Activated CD4-positive, alpha-beta memory T cell treated with anti-CD3 and anti-CD28 coated beads for 36 hours (primary cell): ENCODE measurements at regions not wholly inside any gene's neighbourhood (a gene's known extent, or its start where the extent isn't known, plus 50 kb on each side); places are given as distances from the start of the nearest gene placed in this dataset.

Source experiments
- CTCF ChIA-PET: fragments of 350-600 bp; sonication (Branson Sonifier 250); formaldehyde crosslinking; loops from one replicate; lab custom pipeline; 2021; ENCODE audit warnings: antibody characterized with exemption, inconsistent platforms; lab: Charles Lee
- POLR2A ChIA-PET: fragments of 350-600 bp; sonication (Branson Sonifier 250); formaldehyde crosslinking; loops from one replicate; lab custom pipeline; 2021; ENCODE audit warnings: antibody characterized with exemption; lab: Charles Lee
- DNase-seq: peaks from one replicate; pipeline ENCODE4 v3.0.0-alpha.2; 2020
- H3K27ac Mint-ChIP-seq: one replicate; pipeline ENCODE4 v1.8.0; 2021; ENCODE audit warnings: mixed read lengths
- H3K27me3 Mint-ChIP-seq: one replicate; pipeline ENCODE4 v1.8.0; 2021; ENCODE audit warnings: mixed read lengths
- H3K36me3 Mint-ChIP-seq: one replicate; pipeline ENCODE4 v1.8.0; 2021; ENCODE audit warnings: mixed read lengths
- H3K4me1 Mint-ChIP-seq: one replicate; pipeline ENCODE4 v1.8.0; 2021; ENCODE audit warnings: low read depth, mixed read lengths
- H3K4me3 Mint-ChIP-seq: one replicate; pipeline ENCODE4 v1.8.0; 2021; ENCODE audit warnings: mild to moderate bottlenecking, mixed read lengths
- H3K9me3 Mint-ChIP-seq: one replicate; pipeline ENCODE4 v1.8.0; 2021; ENCODE audit warnings: mixed read lengths
- intact Hi-C: fragments of 100-400 bp; cut with micrococcal nuclease; formaldehyde crosslinking; loops from one replicate; pipeline ENCODE4 v1.15.1; 2023

DNA sequence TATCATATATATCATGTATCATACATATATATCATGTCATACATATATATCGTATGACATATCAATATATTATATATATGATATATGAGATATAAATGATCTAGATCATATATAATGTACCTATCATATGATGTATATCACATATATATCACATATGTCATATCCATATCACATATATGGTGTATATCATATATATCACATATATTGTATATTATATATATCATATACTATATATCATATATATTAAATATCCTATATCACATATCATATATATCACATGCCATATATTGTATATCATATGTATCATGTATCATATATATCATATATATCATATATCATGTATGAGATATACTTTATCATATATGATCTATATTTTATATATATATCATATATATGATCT lies 355.9 kb upstream of the RBFOX1 start:
- no peak overlapping the region for H3K27ac Mint-ChIP-seq
- H3K9me3 Mint-ChIP-seq, result peaks cover 28% of the 10 kb centered on the region
- H3K27me3 Mint-ChIP-seq, result no peaks in the 10 kb centered on the region
- ChIA-PET POLR2A (no interaction called here), CTCF (no interaction called here)
- no peak for DNase-seq
- no peak overlapping the region for H3K4me3 Mint-ChIP-seq
- H3K4me1 Mint-ChIP-seq, result no peaks in the 10 kb centered on the region
- intact Hi-C loops, result no loop called here
- H3K36me3 Mint-ChIP-seq, result no peaks in the 10 kb centered on the region

DNA sequence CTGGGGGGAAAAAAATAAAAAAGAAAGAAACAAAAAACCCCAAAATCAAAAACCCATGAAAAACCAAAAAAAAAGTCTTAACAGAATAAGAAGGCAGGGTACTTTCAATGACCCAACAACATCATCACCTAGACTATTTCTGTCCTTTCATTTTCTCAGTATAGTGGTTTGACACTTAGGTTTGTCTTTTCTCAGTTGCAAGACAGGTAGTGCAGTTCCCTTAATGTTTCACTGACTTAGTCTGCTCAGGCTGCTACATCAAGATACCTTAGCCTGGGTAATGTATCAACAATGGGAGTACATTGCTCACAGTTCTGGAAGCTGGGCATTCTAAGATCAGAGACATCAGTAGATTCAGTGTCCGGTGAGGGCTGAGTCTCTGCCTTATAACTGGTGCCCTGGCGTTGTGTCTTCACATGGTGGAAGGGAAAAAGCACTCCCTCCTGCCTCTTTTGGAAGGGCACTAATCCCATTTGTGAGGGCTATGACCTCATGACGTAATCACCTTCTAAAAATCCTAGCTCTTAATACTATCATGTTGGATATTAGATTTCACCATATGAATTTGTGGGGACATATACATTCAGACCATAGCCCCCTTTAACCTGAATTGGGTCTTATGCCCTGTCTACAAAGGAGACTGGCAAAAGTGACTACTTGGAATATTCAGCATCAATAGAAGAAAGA lies 362.3 kb upstream of the RBFOX1 start:
- Mint-ChIP-seq H3K4me1 (no peaks in the 10 kb centered on the region), H3K27me3 (no peaks in the 10 kb centered on the region), H3K4me3 (no peak overlapping the region), H3K9me3 (peaks cover 32% of the 10 kb centered on the region), H3K36me3 (no peaks in the 10 kb centered on the region), H3K27ac (no peak overlapping the region)
- intact Hi-C loops, result no loop called here
- DNase-seq, result no peak
- POLR2A ChIA-PET, result no interaction called here
- CTCF ChIA-PET, result no interaction called here

DNA sequence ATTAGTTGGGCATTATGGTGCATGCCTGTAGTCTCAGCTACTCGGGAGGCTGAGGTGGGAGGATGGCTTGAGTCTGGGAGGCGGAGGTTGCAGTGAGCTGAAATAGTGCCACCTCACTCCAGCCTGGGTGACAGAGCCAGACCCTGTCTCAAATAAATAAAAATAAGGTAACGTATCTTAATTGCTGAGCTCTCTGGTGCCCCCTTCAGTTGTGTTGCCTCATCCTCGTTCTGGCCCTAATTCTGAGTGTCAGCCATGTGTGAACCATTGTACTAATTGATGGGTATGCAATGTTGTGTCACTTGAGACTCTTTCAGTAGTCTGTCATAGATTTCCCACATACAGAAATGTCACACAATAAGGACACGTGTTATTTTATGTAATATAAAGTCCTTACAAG lies 363.1 kb upstream of the RBFOX1 start:
- Mint-ChIP-seq H3K27me3 (no peaks in the 10 kb centered on the region), H3K4me1 (no peaks in the 10 kb centered on the region), H3K36me3 (no peaks in the 10 kb centered on the region), H3K9me3 (peaks cover 36% of the 10 kb centered on the region), H3K4me3 (no peak overlapping the region), H3K27ac (no peak overlapping the region)
- intact Hi-C loops, result no loop called here
- ChIA-PET POLR2A (no interaction called here), CTCF (no interaction called here)
- no peak for DNase-seq

DNA sequence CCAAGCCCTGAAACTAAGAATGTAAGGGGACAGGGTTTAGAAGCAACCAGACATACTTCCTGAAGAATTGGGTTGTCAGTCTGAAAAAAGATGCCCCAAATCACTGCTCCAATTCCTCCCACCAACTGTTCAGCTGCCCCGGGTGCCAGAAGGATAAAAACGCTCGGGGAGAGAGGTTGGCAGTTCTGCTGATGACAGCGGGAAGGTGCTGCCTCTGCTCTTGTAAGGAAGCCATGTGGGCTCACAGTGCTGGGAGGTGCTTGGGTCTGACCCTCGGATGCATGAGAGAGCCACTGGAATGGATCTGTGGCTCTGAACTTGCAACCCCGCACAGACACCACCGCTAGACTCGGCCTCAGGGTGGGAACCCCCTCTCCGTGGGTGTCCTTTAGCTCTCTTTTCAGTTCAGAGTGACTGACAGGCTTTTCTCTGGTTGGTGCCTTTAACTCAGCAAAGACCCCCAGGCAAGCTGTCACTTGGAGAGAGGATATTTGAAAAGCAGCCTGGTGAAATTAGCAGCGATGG lies 364.8 kb upstream of the RBFOX1 start:
- H3K27me3 Mint-ChIP-seq, result no peaks in the 10 kb centered on the region
- intact Hi-C loops, result no loop called here
- DNase-seq, result no peak
- H3K27ac Mint-ChIP-seq, result no peak overlapping the region
- ChIA-PET CTCF (no interaction called here), POLR2A (no interaction called here)
- H3K9me3 Mint-ChIP-seq, result peaks cover 38% of the 10 kb centered on the region
- no peak overlapping the region for H3K4me3 Mint-ChIP-seq
- no peaks in the 10 kb centered on the region for H3K4me1 Mint-ChIP-seq
- no peaks in the 10 kb centered on the region for H3K36me3 Mint-ChIP-seq

DNA sequence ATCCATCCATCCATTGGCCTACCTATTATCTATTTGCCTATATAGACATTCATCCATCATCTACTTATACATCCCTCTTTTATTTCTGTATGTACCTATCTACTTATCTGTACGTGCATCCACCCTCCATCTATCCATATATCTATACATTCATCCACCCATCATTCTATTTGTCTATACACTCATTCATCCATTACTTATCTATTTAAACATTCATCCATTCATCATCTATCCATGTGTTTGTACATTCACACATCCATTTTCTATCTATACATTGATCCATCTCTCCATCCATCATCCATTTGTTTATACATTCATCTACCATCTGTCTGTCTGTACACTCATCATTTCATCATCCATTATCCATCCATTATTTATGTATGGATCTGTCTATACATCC lies 365.7 kb upstream of the RBFOX1 start:
- Mint-ChIP-seq H3K4me1 (no peaks in the 10 kb centered on the region), H3K36me3 (no peaks in the 10 kb centered on the region), H3K27ac (no peak overlapping the region), H3K9me3 (peaks cover 33% of the 10 kb centered on the region), H3K4me3 (no peak overlapping the region), H3K27me3 (no peaks in the 10 kb centered on the region)
- DNase-seq, result no peak
- POLR2A ChIA-PET, result no interaction called here
- CTCF ChIA-PET, result no interaction called here
- intact Hi-C loops, result no loop called here

DNA sequence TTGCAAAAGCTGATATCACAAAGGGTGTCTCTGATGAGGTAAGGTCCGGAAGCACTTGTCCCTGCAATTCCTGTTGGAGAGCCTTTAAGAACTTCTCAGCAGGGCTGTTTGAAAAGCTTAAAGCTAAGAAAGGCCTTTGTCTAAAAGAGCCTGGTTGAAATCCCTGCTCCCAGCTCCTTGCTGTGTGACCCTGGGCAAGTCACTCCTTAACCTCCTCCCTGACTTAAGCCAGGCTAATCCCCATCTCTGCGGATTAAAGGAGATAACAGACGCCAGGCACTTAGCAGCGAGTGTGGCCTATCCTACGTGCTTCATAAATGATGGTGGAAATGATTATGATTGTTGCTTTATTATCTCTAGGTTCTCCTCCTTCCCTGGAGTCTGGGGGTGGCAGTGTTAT lies 368.0 kb upstream of the RBFOX1 start:
- no peak overlapping the region for H3K4me3 Mint-ChIP-seq
- POLR2A ChIA-PET, result no interaction called here
- no peak for DNase-seq
- CTCF ChIA-PET, result no interaction called here
- no peaks in the 10 kb centered on the region for H3K4me1 Mint-ChIP-seq
- intact Hi-C loops, result no loop called here
- no peaks in the 10 kb centered on the region for H3K27me3 Mint-ChIP-seq
- H3K36me3 Mint-ChIP-seq, result no peaks in the 10 kb centered on the region
- H3K27ac Mint-ChIP-seq, result no peak overlapping the region
- peaks cover 27% of the 10 kb centered on the region for H3K9me3 Mint-ChIP-seq

DNA sequence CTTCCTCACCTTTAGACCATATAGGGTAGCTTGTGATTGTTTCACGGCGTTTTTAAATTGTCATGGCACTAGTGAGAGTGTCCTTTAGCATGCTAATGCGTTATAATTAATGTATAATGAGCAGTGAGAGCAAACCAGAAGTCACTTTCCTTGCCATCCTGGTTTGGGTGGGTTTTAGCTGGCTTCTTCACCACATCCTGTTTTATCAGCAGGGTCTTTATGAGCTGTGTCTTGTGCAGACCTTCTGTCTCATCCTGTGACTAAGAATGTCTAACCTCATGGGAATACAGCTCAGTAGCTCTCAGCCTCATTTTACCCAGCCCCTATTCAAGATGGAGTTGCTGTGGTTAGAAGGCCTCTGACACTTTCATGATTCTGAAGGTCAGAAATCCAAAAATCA lies 370.9 kb upstream of the RBFOX1 start:
- intact Hi-C loops, result no loop called here
- Mint-ChIP-seq H3K27ac (no peak overlapping the region), H3K36me3 (no peaks in the 10 kb centered on the region), H3K4me3 (no peak overlapping the region), H3K4me1 (no peaks in the 10 kb centered on the region), H3K27me3 (no peaks in the 10 kb centered on the region), H3K9me3 (peaks cover 32% of the 10 kb centered on the region)
- ChIA-PET POLR2A (no interaction called here), CTCF (no interaction called here)
- DNase-seq, result no peak

DNA sequence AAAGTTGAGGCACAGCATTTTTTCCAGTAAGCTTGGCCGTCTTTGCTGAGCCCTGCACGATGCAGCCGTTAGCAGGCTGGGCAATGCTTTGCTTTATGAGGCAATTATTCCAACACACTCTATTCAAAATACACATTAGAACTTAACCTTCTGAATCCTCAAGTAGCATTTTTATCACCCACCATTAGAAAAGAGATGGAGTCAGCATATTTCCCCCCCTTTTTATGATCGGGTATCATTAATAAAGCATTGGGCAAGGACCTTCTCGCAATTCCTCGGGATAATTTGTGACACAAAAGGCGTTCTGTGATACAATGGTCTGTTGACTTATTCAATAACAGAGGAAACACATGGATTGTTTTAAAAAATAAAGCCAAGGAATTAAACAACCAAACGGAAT lies 374.5 kb upstream of the RBFOX1 start:
- intact Hi-C loops, result no loop called here
- H3K9me3 Mint-ChIP-seq, result peaks cover 22% of the 10 kb centered on the region
- no peaks in the 10 kb centered on the region for H3K36me3 Mint-ChIP-seq
- no peak for DNase-seq
- no peak overlapping the region for H3K4me3 Mint-ChIP-seq
- ChIA-PET CTCF (no interaction called here), POLR2A (no interaction called here)
- H3K27me3 Mint-ChIP-seq, result no peaks in the 10 kb centered on the region
- no peak overlapping the region for H3K27ac Mint-ChIP-seq
- no peaks in the 10 kb centered on the region for H3K4me1 Mint-ChIP-seq

DNA sequence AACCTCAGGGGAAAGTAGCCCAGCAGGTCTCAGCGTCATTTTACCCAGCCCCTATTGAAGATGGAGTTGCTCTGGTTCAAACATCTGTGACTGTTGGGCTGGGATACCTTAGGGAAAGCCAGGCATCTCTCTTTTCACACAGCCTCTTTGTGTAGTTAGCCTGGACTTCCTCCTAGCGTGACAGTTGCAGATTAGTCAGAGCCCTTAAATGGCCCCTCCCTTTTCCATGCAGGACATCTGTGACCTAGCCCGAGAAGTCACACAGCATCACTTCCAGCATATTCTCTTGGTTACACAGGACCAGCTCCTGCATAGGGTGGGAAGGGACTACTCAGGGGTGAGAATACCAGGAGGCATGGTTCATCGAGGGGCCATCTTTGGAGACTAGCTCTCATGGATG lies 375.0 kb upstream of the RBFOX1 start:
- H3K27me3 Mint-ChIP-seq, result no peaks in the 10 kb centered on the region
- intact Hi-C loops, result no loop called here
- H3K4me1 Mint-ChIP-seq, result no peaks in the 10 kb centered on the region
- no peak for DNase-seq
- ChIA-PET CTCF (no interaction called here), POLR2A (no interaction called here)
- H3K36me3 Mint-ChIP-seq, result no peaks in the 10 kb centered on the region
- no peak overlapping the region for H3K27ac Mint-ChIP-seq
- peaks cover 22% of the 10 kb centered on the region for H3K9me3 Mint-ChIP-seq
- no peak overlapping the region for H3K4me3 Mint-ChIP-seq

DNA sequence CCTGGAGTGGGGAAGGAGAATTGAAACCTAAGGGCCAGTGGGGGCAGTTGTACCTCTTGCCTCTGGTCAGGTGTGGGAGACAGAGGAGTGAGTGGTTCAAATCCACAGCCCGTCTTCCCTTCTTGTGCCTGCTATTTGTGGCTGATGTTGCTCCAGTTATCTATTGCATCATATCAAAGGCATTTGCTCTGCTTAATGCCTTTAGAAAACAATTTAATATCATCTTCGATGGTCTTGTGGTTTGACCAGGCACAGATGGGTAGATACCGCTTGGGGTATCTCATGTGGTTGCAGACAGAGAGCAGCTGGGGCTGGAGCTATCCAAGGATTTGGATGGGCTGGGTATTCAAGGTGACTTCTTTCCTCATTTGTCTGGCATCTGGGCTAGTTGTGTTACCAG lies 376.1 kb upstream of the RBFOX1 start:
- H3K9me3 Mint-ChIP-seq, result peaks cover 25% of the 10 kb centered on the region
- H3K27me3 Mint-ChIP-seq, result no peaks in the 10 kb centered on the region
- no peak for DNase-seq
- no peak overlapping the region for H3K4me3 Mint-ChIP-seq
- ChIA-PET CTCF (no interaction called here), POLR2A (no interaction called here)
- intact Hi-C loops, result no loop called here
- no peaks in the 10 kb centered on the region for H3K4me1 Mint-ChIP-seq
- no peak overlapping the region for H3K27ac Mint-ChIP-seq
- H3K36me3 Mint-ChIP-seq, result no peaks in the 10 kb centered on the region

DNA sequence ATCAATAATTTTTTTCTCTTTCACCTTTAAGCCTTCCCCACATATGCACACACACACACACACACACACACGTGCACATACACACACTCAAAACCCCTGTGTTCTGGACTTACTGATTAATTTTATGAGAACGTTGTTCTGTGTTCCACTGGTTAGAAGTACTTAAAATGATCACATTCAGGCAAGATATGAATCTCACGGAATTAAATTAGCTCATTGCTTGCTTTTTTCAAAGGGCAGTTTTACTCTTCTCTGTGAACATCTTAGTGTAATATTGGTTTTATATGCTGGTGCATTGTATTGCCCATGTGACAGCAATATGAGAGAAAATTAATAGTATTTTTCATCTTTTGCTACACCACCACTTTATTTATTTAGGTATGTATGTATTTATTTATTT lies 377.3 kb upstream of the RBFOX1 start:
- H3K4me3 Mint-ChIP-seq, result no peak overlapping the region
- ChIA-PET CTCF (no interaction called here), POLR2A (no interaction called here)
- no peaks in the 10 kb centered on the region for H3K4me1 Mint-ChIP-seq
- intact Hi-C loops, result no loop called here
- no peaks in the 10 kb centered on the region for H3K36me3 Mint-ChIP-seq
- H3K27me3 Mint-ChIP-seq, result no peaks in the 10 kb centered on the region
- DNase-seq, result no peak
- H3K9me3 Mint-ChIP-seq, result peaks cover 27% of the 10 kb centered on the region
- H3K27ac Mint-ChIP-seq, result no peak overlapping the region

DNA sequence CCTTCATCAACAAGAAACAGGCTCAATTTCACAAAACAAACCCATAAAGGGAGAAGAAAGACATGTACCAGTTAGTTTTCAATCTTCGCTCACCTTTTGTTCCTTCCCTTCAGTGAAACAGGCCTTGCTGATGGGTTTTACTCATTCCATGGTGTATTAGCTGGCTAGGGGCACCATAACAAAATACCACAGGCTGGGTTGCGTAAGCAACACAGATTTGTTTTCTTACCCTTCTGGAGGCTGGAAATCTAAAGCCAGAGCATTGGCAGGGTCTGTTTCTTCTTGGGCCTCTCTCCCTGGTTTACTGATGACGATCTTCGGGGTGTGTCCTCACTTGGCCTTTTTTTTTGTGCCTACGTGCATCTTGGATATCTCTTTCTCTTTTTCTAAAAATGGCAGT lies 383.4 kb upstream of the RBFOX1 start:
- H3K27me3 Mint-ChIP-seq, result no peaks in the 10 kb centered on the region
- DNase-seq, result no peak
- H3K27ac Mint-ChIP-seq, result no peak overlapping the region
- ChIA-PET POLR2A (no interaction called here), CTCF (no interaction called here)
- H3K4me1 Mint-ChIP-seq, result no peaks in the 10 kb centered on the region
- H3K36me3 Mint-ChIP-seq, result no peaks in the 10 kb centered on the region
- peaks cover 29% of the 10 kb centered on the region for H3K9me3 Mint-ChIP-seq
- intact Hi-C loops, result no loop called here
- no peak overlapping the region for H3K4me3 Mint-ChIP-seq

DNA sequence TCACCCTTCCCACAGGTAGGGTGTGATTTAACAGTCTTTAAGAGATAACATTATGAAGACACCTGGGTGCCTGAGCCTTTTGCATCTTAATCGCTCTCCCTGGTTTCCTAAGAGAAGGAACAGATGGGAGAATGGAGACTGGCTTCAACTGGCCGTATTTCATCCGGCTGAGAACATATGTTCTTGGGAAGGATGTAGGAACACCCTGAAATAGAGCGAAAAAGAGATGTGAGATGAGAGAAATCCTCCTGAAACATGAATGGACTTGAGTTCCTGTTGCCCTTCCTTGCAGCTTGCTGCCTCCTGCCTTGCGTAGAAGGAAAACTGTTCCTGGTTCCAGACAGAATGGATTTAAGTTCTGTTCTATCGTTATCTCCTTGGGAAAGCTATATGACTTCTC lies 385.4 kb upstream of the RBFOX1 start:
- Mint-ChIP-seq H3K4me3 (no peak overlapping the region), H3K27me3 (no peaks in the 10 kb centered on the region), H3K36me3 (no peaks in the 10 kb centered on the region), H3K27ac (no peak overlapping the region), H3K4me1 (no peaks in the 10 kb centered on the region), H3K9me3 (peaks cover 28% of the 10 kb centered on the region)
- intact Hi-C loops, result no loop called here
- ChIA-PET CTCF (no interaction called here), POLR2A (no interaction called here)
- no peak for DNase-seq
